ENCODE measurements at regions not wholly inside any gene's neighbourhood (a gene's known extent, or its start where the extent isn't known, plus 50 kb on each side); places are given as distances from the start of the nearest gene placed in this dataset.

DNA sequence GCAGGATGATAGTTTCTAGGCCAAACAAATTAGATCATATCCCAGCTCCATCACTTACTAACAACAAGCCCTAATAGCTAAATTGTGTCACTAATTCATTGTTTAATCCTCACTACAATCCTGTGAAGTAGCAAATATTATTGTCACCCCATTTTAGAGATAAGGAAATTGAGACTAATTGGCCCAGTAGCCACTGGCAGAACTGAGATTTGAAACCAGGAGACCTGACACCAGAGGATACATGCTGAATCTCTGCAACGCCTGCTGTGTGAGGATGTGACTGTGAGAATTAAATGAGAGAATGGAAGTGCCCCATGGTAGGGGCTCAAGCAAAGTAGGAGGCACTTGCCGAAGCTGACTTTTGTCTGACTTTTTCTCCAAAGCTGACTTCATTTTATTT is 124.3 kb upstream of the CITED2 start:
- TF ChIP-seq, protein P1, sequence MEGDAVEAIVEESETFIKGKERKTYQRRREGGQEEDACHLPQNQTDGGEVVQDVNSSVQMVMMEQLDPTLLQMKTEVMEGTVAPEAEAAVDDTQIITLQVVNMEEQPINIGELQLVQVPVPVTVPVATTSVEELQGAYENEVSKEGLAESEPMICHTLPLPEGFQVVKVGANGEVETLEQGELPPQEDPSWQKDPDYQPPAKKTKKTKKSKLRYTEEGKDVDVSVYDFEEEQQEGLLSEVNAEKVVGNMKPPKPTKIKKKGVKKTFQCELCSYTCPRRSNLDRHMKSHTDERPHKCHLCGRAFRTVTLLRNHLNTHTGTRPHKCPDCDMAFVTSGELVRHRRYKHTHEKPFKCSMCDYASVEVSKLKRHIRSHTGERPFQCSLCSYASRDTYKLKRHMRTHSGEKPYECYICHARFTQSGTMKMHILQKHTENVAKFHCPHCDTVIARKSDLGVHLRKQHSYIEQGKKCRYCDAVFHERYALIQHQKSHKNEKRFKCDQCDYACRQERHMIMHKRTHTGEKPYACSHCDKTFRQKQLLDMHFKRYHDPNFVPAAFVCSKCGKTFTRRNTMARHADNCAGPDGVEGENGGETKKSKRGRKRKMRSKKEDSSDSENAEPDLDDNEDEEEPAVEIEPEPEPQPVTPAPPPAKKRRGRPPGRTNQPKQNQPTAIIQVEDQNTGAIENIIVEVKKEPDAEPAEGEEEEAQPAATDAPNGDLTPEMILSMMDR (IDR thresholded peaks at IDR 0.05; ENCODE audit: poor library complexity, severe bottlenecking) = no peak
- TF ChIP-seq EP300 (conservative IDR thresholded peaks at IDR 0.05; ENCODE audit: poor library complexity, severe bottlenecking) = no peak
- no peak for TF ChIP-seq TAF1 (IDR thresholded peaks at IDR 0.05; ENCODE audit: low read depth)

All from neural cell (in vitro differentiated cells).